K562 (cell line): ENCODE measurements at regions not wholly inside any gene's neighbourhood (a gene's known extent, or its start where the extent isn't known, plus 50 kb on each side); places are given as distances from the start of the nearest gene placed in this dataset.

ENCODE experiments used
- ATAC-seq: fragments of 200-7000 bp; cut with Tn5 transposase; 3 replicates; pipeline ENCODE4 v1.9.1; 2020; ENCODE audit warnings: moderate library complexity
- BruUV-seq: library from RNA; stranded (reverse); fragments of 400-500 nt; replicated peaks from 2 replicates; lab custom pipeline; 2021; lab: Mats Ljungman, UMichigan
- CTCF ChIA-PET: fragments of 300-600 bp; formaldehyde crosslinking; extraction: SDS; loops from one replicate; lab custom pipeline; 2021; ENCODE audit warnings: low intra/inter-chr PET ratio; lab: Yijun Ruan, JAX
- POLR2A ChIA-PET: fragments of 300-600, 350-650 bp; sonication (Branson Sonifier 250); formaldehyde crosslinking; extraction: SDS; loops from one replicate; lab custom pipeline; 2021; ENCODE audit warnings: antibody characterized with exemption, inconsistent platforms; lab: Yijun Ruan, JAX
- DNase-seq, 4 experiments: peaks; one replicate each; pipeline versions ENCODE4 v3.0.0 to v3.0.0-alpha.2; 2011 to 2018; ENCODE audit warnings: low spot score in 3 of 4, mixed read lengths in 3 of 4; ENCODE audit errors: extremely low read depth in 1 of 4
- FAIRE-seq: peaks from 2 replicates; lab custom pipeline; 2011; peaks lifted over from hg19 to GRCh38; lab: Jason Lieb, UNC
- H2AFZ ChIP-seq: 2 replicates; pipeline ENCODE4 v1.6.0; 2011; ENCODE audit warnings: low read depth, low read length, control low read depth, inconsistent platforms
- H3K27ac ChIP-seq: fragments of 200-600 bp; 3 replicates; pipeline ENCODE4 v1.8.0; 2011; ENCODE audit warnings: low read depth, mild to moderate bottlenecking, control low read depth, inconsistent platforms, low read length, moderate library complexity, mixed read lengths; ENCODE audit errors: extremely low read depth
- H3K27me3 ChIP-seq, 2 experiments: fragments of 300-600 bp in 1 of 2; 2 replicates in 1 of 2; 3 replicates in 1 of 2; pipeline versions ENCODE4 v1.6.0 to v1.8.0; 2011; ENCODE audit warnings: inconsistent platforms in 2 of 2, low read length in 2 of 2, mild to moderate bottlenecking in 1 of 2, mixed read lengths in 1 of 2, moderate library complexity in 1 of 2; ENCODE audit not compliant: control insufficient read depth in 2 of 2, insufficient read depth in 2 of 2
- H3K36me3 ChIP-seq: fragments of 300-600 bp; 3 replicates; pipeline ENCODE4 v1.8.0; 2011; ENCODE audit warnings: mild to moderate bottlenecking, low read length, inconsistent platforms; ENCODE audit not compliant: control insufficient read depth, insufficient read depth
- H3K4me1 ChIP-seq, 2 experiments: fragments of 200-600 bp in 1 of 2; replicated peaks in 1 of 2; 2 replicates in 1 of 2; 3 replicates in 1 of 2; pipeline versions ENCODE4 v1.5.1 to v1.8.0; 2011; ENCODE audit warnings: inconsistent platforms in 2 of 2, low read length in 2 of 2, mild to moderate bottlenecking in 1 of 2, mixed read lengths in 1 of 2, moderate library complexity in 1 of 2; ENCODE audit not compliant: control insufficient read depth in 2 of 2, insufficient read depth in 2 of 2
- H3K4me2 ChIP-seq: 2 replicates; pipeline ENCODE4 v1.6.1; 2011; ENCODE audit warnings: low read length, control low read depth, inconsistent platforms, mixed read lengths; ENCODE audit not compliant: insufficient read depth
- H3K4me3 ChIP-seq: fragments of 200-600 bp; sonication (generic), shearing (Covaris generic); 2 replicates; pipeline ENCODE4 v1.5.1; 2016; ENCODE audit warnings: control low read depth, inconsistent platforms
- H3K79me2 ChIP-seq: fragments of 200-600 bp; 3 replicates; pipeline ENCODE4 v1.8.0; 2011; ENCODE audit warnings: low read length, inconsistent platforms; ENCODE audit not compliant: control insufficient read depth, insufficient read depth
- H3K9ac ChIP-seq, 2 experiments: 2 replicates each; pipeline versions ENCODE4 v1.6.0 to v1.6.1; 2011; ENCODE audit warnings: low read depth in 2 of 2, low read length in 2 of 2, control low read depth in 1 of 2, inconsistent platforms in 1 of 2, mild to moderate bottlenecking in 1 of 2, mixed read lengths in 1 of 2; ENCODE audit not compliant: insufficient read depth in 1 of 2
- H3K9me1 ChIP-seq: one replicate; pipeline ENCODE4 v1.6.0; 2011; ENCODE audit warnings: inconsistent platforms, mild to moderate bottlenecking, low read length, moderate library complexity; ENCODE audit not compliant: control insufficient read depth, insufficient read depth
- H3K9me3 ChIP-seq: replicated peaks from 2 replicates; pipeline ENCODE4 v1.5.1; 2011; ENCODE audit warnings: low read depth, low read length, inconsistent platforms; ENCODE audit not compliant: control insufficient read depth, insufficient read depth
- H4K20me1 ChIP-seq: replicated peaks from 2 replicates; pipeline ENCODE4 v1.6.1; 2011; ENCODE audit warnings: low read length, inconsistent platforms, mixed read lengths; ENCODE audit not compliant: control insufficient read depth, insufficient read depth
- ADNP ChIP-seq: fragments of 200-800 bp; sonication (Bioruptor generic); IDR thresholded peaks from 2 replicates; pipeline ENCODE4 v1.6.1; 2016; ENCODE audit warnings: missing genetic modification characterization, missing compliant biosample characterization
- CBX3 ChIP-seq, 2 experiments: IDR thresholded peaks; 1 replicate in 1 of 2; 2 replicates in 1 of 2; pipeline ENCODE4 v1.6.1; 2012; ENCODE audit warnings: inconsistent platforms in 2 of 2, low read length in 2 of 2, borderline replicate concordance in 1 of 2, control low read depth in 1 of 2
- DMBX1 ChIP-seq: fragments of 250-450 bp; sonication (Bioruptor Pico); IDR thresholded peaks from 2 replicates; pipeline ENCODE4 v1.8.0; 2022; ENCODE audit warnings: inconsistent platforms, mild to moderate bottlenecking, moderate library complexity, borderline replicate concordance
- EHMT2 ChIP-seq: fragments of 450-650 bp; IDR thresholded peaks from 2 replicates; pipeline ENCODE4 v1.6.1; 2018; ENCODE audit warnings: antibody characterized with exemption
- KDM2B ChIP-seq: fragments of 250-450 bp; sonication (Bioruptor Pico); IDR thresholded peaks from 2 replicates; pipeline ENCODE4 v1.8.0; 2021; ENCODE audit warnings: mild to moderate bottlenecking, moderate library complexity
- PCBP1 ChIP-seq: fragments of 200-400 bp; formaldehyde crosslinking; IDR thresholded peaks from 2 replicates; pipeline ENCODE4 v1.6.1; 2018; ENCODE audit warnings: mild to moderate bottlenecking, low read depth, low read length; ENCODE audit not compliant: poor library complexity, severe bottlenecking
- SREBF1 ChIP-seq: fragments of 150-350 bp; IDR thresholded peaks from 2 replicates; pipeline ENCODE4 v1.6.1; 2014; ENCODE audit warnings: antibody characterized with exemption, low read depth, low read length, borderline replicate concordance
- TCF7L2 ChIP-seq: fragments of 150-350 bp; IDR thresholded peaks from 2 replicates; pipeline ENCODE4 v1.6.1; 2016; ENCODE audit warnings: low read depth, mild to moderate bottlenecking, low read length, moderate library complexity
- TFE3 ChIP-seq: fragments of 450-650 bp; formaldehyde crosslinking; IDR thresholded peaks from 2 replicates; pipeline ENCODE4 v1.4.0; 2020; ENCODE audit warnings: mild to moderate bottlenecking, mixed read lengths
- UBTF ChIP-seq, 2 experiments: IDR thresholded peaks; 2 replicates each; pipeline ENCODE4 v1.6.1; 2012; ENCODE audit warnings: improper control_type of control experiment in 2 of 2, low read depth in 2 of 2, low read length in 2 of 2, borderline replicate concordance in 1 of 2
- ZNF133 ChIP-seq: fragments of 250-450 bp; sonication (Bioruptor Pico); IDR thresholded peaks from 2 replicates; pipeline ENCODE4 v1.4.0; 2020; ENCODE audit warnings: mild to moderate bottlenecking
- ZNF224 ChIP-seq: sonication (generic); formaldehyde crosslinking; IDR thresholded peaks from 2 replicates; pipeline ENCODE4 v1.8.0; 2022; ENCODE audit warnings: mild to moderate bottlenecking, missing genetic modification reagents
- ZNF282 ChIP-seq: sonication (generic); formaldehyde crosslinking; IDR thresholded peaks from 2 replicates; pipeline ENCODE4 v1.8.1; 2023; ENCODE audit warnings: missing genetic modification reagents
- ZNF57 ChIP-seq: fragments of 450-650 bp; formaldehyde crosslinking; IDR thresholded peaks from 2 replicates; pipeline ENCODE4 v1.4.0; 2020; ENCODE audit warnings: mild to moderate bottlenecking, moderate library complexity
- ZNF584 ChIP-seq: fragments of 200-800 bp; sonication (Bioruptor generic); IDR thresholded peaks from 2 replicates; pipeline ENCODE4 v1.6.1; 2016; ENCODE audit warnings: low read depth, mild to moderate bottlenecking, missing genetic modification characterization, missing compliant biosample characterization
- ZNF77 ChIP-seq: fragments of 250-450 bp; sonication (Bioruptor Pico); IDR thresholded peaks from 2 replicates; pipeline ENCODE4 v1.5.0; 2020
- WGBS: fragments of 100-300 bp; shearing (Covaris generic); methylation state at CpG from one replicate; pipeline ENCODE4 v1.1.6; 2016; ENCODE audit warnings: low coverage, mixed read lengths; ENCODE audit not compliant: insufficient coverage; ENCODE audit errors: missing lambda C conversion rate; 5-methylcytosine and 5-hydroxymethylcytosine counted together
- in situ Hi-C: fragments of 300-500 bp; cut with MboI; formaldehyde crosslinking; loops from 4 replicates; pipeline ENCODE4 v1.15.0; 2018; ENCODE audit warnings: inconsistent platforms, mixed read lengths
- intact Hi-C: fragments of 100-400 bp; cut with micrococcal nuclease; formaldehyde crosslinking; loops from 2 replicates; pipeline ENCODE4 v1.14.2; 2022

GRCh38 chr12:3991798-3992580 lies 118.8 kb upstream of the PARP11 start:
- Histone ChIP-seq H3K4me2 (no peak overlapping the region), H3K4me3 (no peak overlapping the region), H3K4me1 (no peaks in the 10 kb centered on the region), H4K20me1 (no peaks in the 10 kb centered on the region), H2AFZ (no peak overlapping the region), H3K36me3 (no peaks in the 10 kb centered on the region), H3K79me2 (no peaks in the 10 kb centered on the region), H3K9me3 (no peaks in the 10 kb centered on the region), H3K27me3 (peaks cover 0 to 6% of the 10 kb centered on the region in 2 experiments; a peak in 3 of 5 replicates), H3K27ac (no peak overlapping the region), H3K9ac (no peak overlapping the region)
- DNase-seq, result no peak
- POLR2A ChIA-PET, result no interaction called here
- no peak for ATAC-seq
- in situ Hi-C loops (no loop called here), intact Hi-C loops (no loop called here)
- FAIRE-seq, result no peak
- CTCF ChIA-PET, result no interaction called here
- 0% methylated on average over 10 of the region's 11 CpGs for WGBS
- no TSS peak for BruUV-seq
- TF ChIP-seq ZNF57 (CRISPR knock-in tag) (no peak), ZNF584 (CRISPR knock-in tag) (no peak), ZNF77 (no peak), DMBX1 (CRISPR knock-in tag) (no peak), TCF7L2 (no peak), PCBP1 (no peak), SREBF1 (no peak), CBX3 (IDR thresholded peaks at IDR 0.05; ENCODE audit: borderline replicate concordance in 1 of 2, low read length in 2 of 2) (no peak), KDM2B (CRISPR knock-in tag) (no peak), ZNF224 (no peak), EHMT2 (no peak), ZNF133 (CRISPR knock-in tag) (no peak), UBTF (IDR thresholded peaks at IDR 0.05; ENCODE audit: borderline replicate concordance in 1 of 2, low read depth in 2 of 2, low read length in 2 of 2) (no peak), ADNP (tag) (no peak), TFE3 (CRISPR knock-in tag) (no peak), ZNF282 (CRISPR knock-in tag) (no peak)
- TF ChIP-seq, all 486 proteins: peak for 0
- H3K9me1 ChIP-seq, result no peaks in the 10 kb centered on the region
